ENCODE measurements at regions not wholly inside any gene's neighbourhood (a gene's known extent, or its start where the extent isn't known, plus 50 kb on each side); places are given as distances from the start of the nearest gene placed in this dataset.

GRCh38 chr1:81238129-81238528 is 562.6 kb upstream of the ADGRL2 start:
- no peak for TF ChIP-seq CTCF (IDR thresholded peaks at IDR 0.05)
- no peak for TF ChIP-seq POLR2A (IDR thresholded peaks at IDR 0.05)
- no peak for TF ChIP-seq POLR2AphosphoS5 (IDR thresholded peaks at IDR 0.05)
- TF ChIP-seq EP300 (IDR thresholded peaks at IDR 0.05), result no peak

All from sigmoid colon (tissue), 4 donors.